GM10266 (cell line): ENCODE measurements at regions not wholly inside any gene's neighbourhood (a gene's known extent, or its start where the extent isn't known, plus 50 kb on each side); places are given as distances from the start of the nearest gene placed in this dataset.

Source experiments
- DNase-seq: peaks from one replicate; pipeline ENCODE4 v3.0.0; 2012; ENCODE audit errors: extremely low spot score
- TF ChIP-seq, protein P1 (sequence below): IDR thresholded peaks from 2 replicates; pipeline ENCODE4 v1.5.1; 2012; ENCODE audit warnings: mild to moderate bottlenecking, low read depth; ENCODE audit not compliant: control insufficient read depth, insufficient read depth; ENCODE audit errors: missing control alignments

DNA sequence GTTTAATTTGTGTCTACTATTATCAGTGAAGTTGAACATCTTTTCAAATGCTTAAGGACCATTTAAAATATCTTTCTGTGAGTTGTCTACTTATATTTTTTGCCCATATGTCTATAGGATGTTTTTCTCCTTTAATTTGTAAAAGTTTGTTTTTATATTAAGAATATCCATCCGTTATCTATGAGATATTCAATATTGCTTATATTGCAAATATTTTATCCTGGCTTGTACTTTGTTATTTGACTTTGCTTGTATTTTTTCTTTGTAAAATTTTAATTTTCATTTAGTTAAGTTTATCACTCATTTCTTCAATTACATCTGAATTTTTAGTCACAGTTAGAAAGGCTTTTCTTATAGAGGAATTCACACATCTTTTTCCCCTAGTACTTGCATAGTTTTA, 117.0 kb upstream of the MLIP start:
- TF ChIP-seq, protein P1, sequence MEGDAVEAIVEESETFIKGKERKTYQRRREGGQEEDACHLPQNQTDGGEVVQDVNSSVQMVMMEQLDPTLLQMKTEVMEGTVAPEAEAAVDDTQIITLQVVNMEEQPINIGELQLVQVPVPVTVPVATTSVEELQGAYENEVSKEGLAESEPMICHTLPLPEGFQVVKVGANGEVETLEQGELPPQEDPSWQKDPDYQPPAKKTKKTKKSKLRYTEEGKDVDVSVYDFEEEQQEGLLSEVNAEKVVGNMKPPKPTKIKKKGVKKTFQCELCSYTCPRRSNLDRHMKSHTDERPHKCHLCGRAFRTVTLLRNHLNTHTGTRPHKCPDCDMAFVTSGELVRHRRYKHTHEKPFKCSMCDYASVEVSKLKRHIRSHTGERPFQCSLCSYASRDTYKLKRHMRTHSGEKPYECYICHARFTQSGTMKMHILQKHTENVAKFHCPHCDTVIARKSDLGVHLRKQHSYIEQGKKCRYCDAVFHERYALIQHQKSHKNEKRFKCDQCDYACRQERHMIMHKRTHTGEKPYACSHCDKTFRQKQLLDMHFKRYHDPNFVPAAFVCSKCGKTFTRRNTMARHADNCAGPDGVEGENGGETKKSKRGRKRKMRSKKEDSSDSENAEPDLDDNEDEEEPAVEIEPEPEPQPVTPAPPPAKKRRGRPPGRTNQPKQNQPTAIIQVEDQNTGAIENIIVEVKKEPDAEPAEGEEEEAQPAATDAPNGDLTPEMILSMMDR, result no peak
- no peak for DNase-seq

DNA sequence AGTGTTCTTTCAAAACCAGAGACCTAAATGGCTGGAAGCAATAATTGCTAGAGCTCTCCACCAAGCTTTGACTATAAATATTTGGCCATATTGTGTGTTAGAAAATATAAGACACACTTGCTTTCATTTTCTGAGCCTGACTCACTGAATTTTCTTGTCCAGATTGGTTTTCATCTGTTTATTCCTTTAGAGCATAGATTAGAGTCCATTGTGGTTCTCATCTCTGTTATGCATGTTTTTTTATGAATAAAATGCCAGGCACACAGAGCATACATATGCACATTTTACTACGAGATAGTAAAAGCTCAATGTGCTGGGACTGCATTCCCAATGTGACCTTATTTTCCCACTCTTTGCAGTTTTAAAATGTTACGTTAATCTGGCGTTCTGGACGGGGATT, 115.3 kb upstream of the MLIP start:
- TF ChIP-seq, protein P1, result no peak
- no peak for DNase-seq

DNA sequence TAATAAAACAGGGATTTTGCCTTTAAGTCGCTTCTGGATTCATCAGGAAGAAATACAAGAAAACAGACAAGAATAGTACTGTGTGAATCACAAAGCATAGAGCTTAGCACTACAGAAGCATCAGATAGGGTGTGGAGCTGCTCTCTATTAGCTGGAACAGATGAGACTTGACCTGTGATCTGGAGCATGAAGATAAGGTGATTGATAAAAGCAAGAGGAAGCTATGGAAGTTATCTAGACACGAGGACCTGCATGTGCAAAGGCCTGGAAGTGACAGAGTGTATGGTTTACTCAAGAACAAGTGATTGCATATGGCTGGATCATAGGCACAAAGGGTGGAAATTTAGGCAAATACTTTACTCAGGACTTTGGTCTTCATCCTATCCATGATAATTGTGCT, 112.9 kb upstream of the MLIP start:
- TF ChIP-seq, protein P1, result no peak
- DNase-seq, result no peak

DNA sequence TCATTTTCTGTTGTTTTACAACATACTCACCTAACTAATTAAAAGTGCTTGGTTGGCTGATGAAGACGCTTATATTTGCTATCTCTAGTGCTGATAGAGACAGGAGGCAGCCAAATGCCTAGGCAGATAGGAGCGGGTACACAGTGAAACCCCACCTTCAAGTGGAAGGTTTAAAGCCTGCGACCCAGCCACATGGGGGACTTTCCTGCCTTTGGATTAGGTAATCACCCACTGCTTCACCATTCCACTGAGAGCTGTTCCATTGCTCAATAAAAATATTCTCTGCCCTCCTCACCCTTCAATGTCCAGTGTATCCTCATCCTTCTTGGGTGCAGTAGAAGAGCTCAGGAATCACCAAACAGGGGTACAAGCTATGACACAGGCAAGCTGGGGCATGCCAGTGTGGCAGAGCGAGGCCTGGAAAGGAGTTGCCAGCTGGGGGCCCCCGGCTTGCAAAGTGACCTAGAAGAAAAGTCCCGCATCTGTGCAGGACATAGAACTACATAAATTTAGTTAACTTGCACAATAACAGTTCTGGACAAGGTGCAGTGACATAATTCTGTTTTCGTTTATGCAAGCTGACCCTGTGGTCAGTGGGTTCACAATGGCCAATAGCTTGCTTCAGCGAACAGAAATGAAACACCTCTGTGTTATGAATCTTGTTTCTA, 112.0 kb upstream of the MLIP start:
- no peak for DNase-seq
- TF ChIP-seq, protein P1, result no peak

DNA sequence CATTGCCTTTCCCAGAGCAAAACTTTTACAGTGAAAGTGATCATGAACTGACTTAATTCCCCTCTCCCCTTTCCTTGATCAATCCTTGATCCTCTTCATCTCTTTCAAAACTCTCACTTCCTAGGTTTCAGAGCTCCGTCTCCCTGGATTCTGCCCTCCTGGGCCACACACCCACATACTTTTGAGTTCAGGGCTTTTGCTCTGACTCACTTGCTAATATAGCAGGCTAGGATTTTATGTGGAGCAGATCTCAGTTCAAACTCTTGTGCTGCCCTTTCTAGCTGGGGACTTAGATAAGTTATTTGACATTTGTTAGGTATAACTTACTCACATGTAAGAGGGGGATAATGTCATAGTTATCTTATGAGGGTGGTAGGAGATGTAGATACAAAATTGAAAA, 109.1 kb upstream of the MLIP start:
- DNase-seq, result no peak
- TF ChIP-seq, protein P1, result no peak

DNA sequence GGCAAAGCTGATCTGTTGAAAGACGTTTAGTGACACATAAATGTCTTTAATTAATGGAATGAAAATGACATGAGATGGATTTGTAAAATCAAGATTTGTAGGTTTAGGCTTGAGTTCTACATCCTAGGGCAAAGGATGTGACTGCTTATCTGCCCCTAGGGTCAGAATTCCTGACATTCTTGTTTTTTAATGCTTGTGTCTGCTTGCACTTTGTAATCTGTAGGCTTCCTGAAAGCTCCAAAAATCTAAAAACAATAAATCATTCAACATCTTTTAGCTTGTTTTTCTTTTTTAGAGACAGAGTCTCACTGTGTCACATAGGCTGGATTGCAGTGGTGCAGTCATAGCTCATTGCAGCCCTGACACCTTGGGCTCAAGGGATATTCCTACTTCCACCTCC, 107.9 kb upstream of the MLIP start:
- TF ChIP-seq, protein P1, result no peak
- DNase-seq, result no peak

DNA sequence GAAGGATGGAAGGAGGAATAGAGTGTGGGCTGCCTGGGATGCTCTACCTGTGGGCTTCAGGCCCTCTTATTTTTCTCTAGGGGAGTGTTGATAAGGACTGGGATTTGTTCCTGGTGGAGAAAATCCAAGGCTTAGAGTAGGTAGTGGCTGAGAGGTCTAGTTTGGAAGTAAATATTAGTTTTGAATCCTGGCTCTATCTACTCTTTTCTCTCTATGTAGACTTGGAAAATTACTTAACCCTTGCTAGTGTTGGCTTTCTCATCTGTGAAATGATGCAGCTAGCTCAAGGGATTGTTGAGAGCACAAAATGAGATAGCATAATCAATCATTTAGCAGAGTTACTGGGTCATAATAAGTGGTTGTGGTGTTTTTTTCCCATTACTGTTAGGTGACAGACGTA, 102.7 kb upstream of the MLIP start:
- TF ChIP-seq, protein P1, result no peak
- no peak for DNase-seq
